ENCODE measurements at regions not wholly inside any gene's neighbourhood (a gene's known extent, or its start where the extent isn't known, plus 50 kb on each side); places are given as distances from the start of the nearest gene placed in this dataset.

GRCh38 chr19:33871605-33872004 is 74.9 kb downstream of the KCTD15 start:
- no peak overlapping the region for H4K8ac ChIP-seq (replicated peaks; ENCODE audit: insufficient read length, low read depth, low read length)
- no peak overlapping the region for H2AFZ ChIP-seq (ENCODE audit: low read length)
- H3K4me1 ChIP-seq (ENCODE audit: insufficient read depth, low read length) = no peaks in the 10 kb centered on the region
- H2BK5ac ChIP-seq (ENCODE audit: insufficient read length, low read length) = no peak overlapping the region
- no peaks in the 10 kb centered on the region for H3K36me3 Mint-ChIP-seq (ENCODE audit: insufficient read depth in 1 of 3, low read depth in 3 of 3)
- H3K14ac ChIP-seq (ENCODE audit: insufficient read depth, low read length) = no peak overlapping the region
- peaks cover 3% of the 10 kb centered on the region for H3K23me2 ChIP-seq (ENCODE audit: insufficient read length, low read depth, low read length, poor library complexity, severe bottlenecking)
- no peaks in the 10 kb centered on the region for H4K20me1 ChIP-seq (ENCODE audit: control insufficient read depth, insufficient read depth, insufficient read length)
- no peak overlapping the region for H3K9ac ChIP-seq (ENCODE audit: extremely low read depth, insufficient read length, low read length)
- H2AK5ac ChIP-seq (ENCODE audit: insufficient read length, low read length) = no peak overlapping the region
- no peaks in the 10 kb centered on the region for H3K27me3 ChIP-seq (ENCODE audit: insufficient read depth, low read length)
- H3K18ac ChIP-seq (ENCODE audit: insufficient read length, low read depth, low read length) = no peak overlapping the region
- H4K5ac ChIP-seq (ENCODE audit: insufficient read length, low read depth, low read length) = no peak overlapping the region
- H3K27ac ChIP-seq (ENCODE audit: insufficient read length, low read depth, low read length) = no peak overlapping the region
- no peak overlapping the region for H2BK120ac ChIP-seq (ENCODE audit: low read depth, low read length, poor library complexity, severe bottlenecking)
- no peak for DNase-seq
- no peak overlapping the region for H4K91ac ChIP-seq (ENCODE audit: insufficient read length, low read depth, low read length)
- no peak overlapping the region for H2BK12ac ChIP-seq (ENCODE audit: insufficient read length, low read depth, low read length)
- no peaks in the 10 kb centered on the region for H3K9me3 ChIP-seq (ENCODE audit: control insufficient read depth, low read depth, low read length)
- no peak overlapping the region for H3K4me2 ChIP-seq (ENCODE audit: insufficient read depth, insufficient read length, low read length)
- peaks cover 2% of the 10 kb centered on the region; the same call in 1 of the 2 replicates for H3K27me3 Mint-ChIP-seq (ENCODE audit: low read depth)
- H3T11ph ChIP-seq (ENCODE audit: low read length) = no peak overlapping the region
- no peak overlapping the region for H3K27ac Mint-ChIP-seq
- WGBS (ENCODE audit: extremely low coverage, insufficient read length, low lambda C conversion rate) = 75% methylated on average over 2 of the region's 3 CpGs
- no peak overlapping the region for H3K4ac ChIP-seq (ENCODE audit: low read depth, low read length)
- peaks cover 0 to 3% of the 10 kb centered on the region in 2 experiments; a peak in 3 of 5 replicates for H3K9me3 Mint-ChIP-seq
- no peak overlapping the region for H3K23ac ChIP-seq (ENCODE audit: insufficient read length, low read depth, low read length)
- no peak overlapping the region for H3K4me3 Mint-ChIP-seq
- peaks cover 16 to 20% of the 10 kb centered on the region in 2 experiments for H3K4me1 Mint-ChIP-seq
- no peaks in the 10 kb centered on the region for H3K79me1 ChIP-seq (ENCODE audit: insufficient read depth, low read depth, low read length, poor library complexity, severe bottlenecking)
- no peak overlapping the region for H2BK15ac ChIP-seq (ENCODE audit: low read depth, low read length)
- no peak for TF ChIP-seq CTCF (conservative IDR thresholded peaks at IDR 0.05)
- no peak overlapping the region for H2BK20ac ChIP-seq (ENCODE audit: low read depth, low read length, poor library complexity, severe bottlenecking)
- no peaks in the 10 kb centered on the region for H3K79me2 ChIP-seq (ENCODE audit: insufficient read depth, low read length)
- H3K56ac ChIP-seq (ENCODE audit: insufficient read length, low read depth, low read length) = no peak overlapping the region

Data from H9 (cell line).